A673 (cell line): ENCODE measurements at regions not wholly inside any gene's neighbourhood (a gene's known extent, or its start where the extent isn't known, plus 50 kb on each side); places are given as distances from the start of the nearest gene placed in this dataset.

ENCODE experiments used
- BruUV-seq: library from RNA; stranded (reverse); fragments of 400-500 nt; replicated peaks from 2 replicates; lab custom pipeline; 2021; lab: Mats Ljungman, UMichigan
- CTCF ChIA-PET: fragments of 300-600 bp; sonication (Branson Sonifier 250); formaldehyde crosslinking; loops from one replicate; lab custom pipeline; 2022; ENCODE audit warnings: antibody characterized with exemption; lab: Charles Lee
- POLR2A ChIA-PET: fragments of 300-600 bp; sonication (Branson Sonifier 250); formaldehyde crosslinking; loops from one replicate; lab custom pipeline; 2022; ENCODE audit warnings: antibody characterized with exemption; ENCODE audit not compliant: low non-redundant PET; lab: Charles Lee
- DNase-seq: peaks from one replicate; pipeline ENCODE4 v3.0.0-alpha.2; 2015; ENCODE audit warnings: low spot score
- H3K27ac ChIP-seq: fragments of 200-600 bp; sonication (generic); 2 replicates; pipeline ENCODE4 v1.5.1; 2016; ENCODE audit warnings: mixed run types, low read depth, mild to moderate bottlenecking, mixed read lengths, antibody characterized with exemption, low read length; ENCODE audit not compliant: poor library complexity, severe bottlenecking
- H3K27me3 ChIP-seq: fragments of 200-600 bp; sonication (generic); replicated peaks from 2 replicates; pipeline ENCODE4 v1.6.1; 2017; ENCODE audit warnings: mixed run types, low read depth, mild to moderate bottlenecking, mixed read lengths, antibody characterized with exemption, low read length; ENCODE audit not compliant: insufficient read depth, poor library complexity
- H3K36me3 ChIP-seq: fragments of 200-600 bp; sonication (generic); 2 replicates; pipeline ENCODE4 v1.6.1; 2016; ENCODE audit warnings: mixed run types, mild to moderate bottlenecking, mixed read lengths, antibody characterized with exemption, low read length; ENCODE audit not compliant: insufficient read depth, poor library complexity, severe bottlenecking
- H3K4me1 ChIP-seq: fragments of 200-600 bp; sonication (generic); 2 replicates; pipeline ENCODE4 v1.6.1; 2017; ENCODE audit warnings: mixed run types, mild to moderate bottlenecking, mixed read lengths, antibody characterized with exemption, low read length; ENCODE audit not compliant: insufficient read depth, poor library complexity, severe bottlenecking
- H3K4me3 ChIP-seq: fragments of 200-600 bp; sonication (generic); 2 replicates; pipeline ENCODE4 v1.5.1; 2016; ENCODE audit warnings: low read depth, mixed run types, mild to moderate bottlenecking, mixed read lengths, low read length; ENCODE audit not compliant: poor library complexity, severe bottlenecking
- H3K9me3 ChIP-seq: fragments of 200-600 bp; sonication (generic); 2 replicates; pipeline ENCODE4 v1.6.1; 2016; ENCODE audit warnings: mixed run types, low read depth, mild to moderate bottlenecking, mixed read lengths, antibody characterized with exemption, low read length; ENCODE audit not compliant: poor library complexity, severe bottlenecking
- EZH2 ChIP-seq: fragments of 200-600 bp; sonication (generic); IDR thresholded peaks from 2 replicates; pipeline ENCODE4 v1.6.1; 2017; ENCODE audit warnings: borderline replicate concordance, low read depth, mild to moderate bottlenecking, mixed read lengths, antibody characterized with exemption, low read length; ENCODE audit not compliant: poor library complexity, severe bottlenecking
- intact Hi-C: fragments of 100-400 bp; cut with micrococcal nuclease; formaldehyde crosslinking; loops from one replicate; pipeline ENCODE4 v1.10.0; 2022; ENCODE audit not compliant: unreplicated experiment
- TF ChIP-seq, protein P1 (sequence below): fragments of 300-800, 200-600 bp; sonication (generic); conservative IDR thresholded peaks from 2 replicates; pipeline ENCODE4 v1.5.1; 2017; ENCODE audit warnings: low read depth, mild to moderate bottlenecking, antibody characterized with exemption, low read length, moderate library complexity, mixed read lengths

DNA sequence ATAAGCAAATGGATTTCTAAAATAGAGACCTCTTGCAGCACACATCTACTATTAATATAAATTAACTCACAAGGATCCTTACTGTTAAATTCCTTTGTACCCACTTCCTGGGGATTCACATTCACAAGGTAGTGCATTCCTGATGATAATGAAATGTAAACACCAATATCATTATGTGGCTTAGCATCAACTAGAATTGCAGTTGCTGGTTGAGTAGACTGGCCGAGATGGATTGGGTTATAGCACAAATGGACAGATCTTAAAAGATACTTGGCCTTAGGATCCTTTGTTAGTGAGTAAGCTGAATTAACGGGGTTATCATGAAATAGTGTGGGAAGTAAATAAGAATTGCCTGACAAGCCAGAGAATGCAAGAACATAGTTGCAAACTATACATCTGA is 369.1 kb downstream of the AEBP2 start:
- TF ChIP-seq, protein P1, sequence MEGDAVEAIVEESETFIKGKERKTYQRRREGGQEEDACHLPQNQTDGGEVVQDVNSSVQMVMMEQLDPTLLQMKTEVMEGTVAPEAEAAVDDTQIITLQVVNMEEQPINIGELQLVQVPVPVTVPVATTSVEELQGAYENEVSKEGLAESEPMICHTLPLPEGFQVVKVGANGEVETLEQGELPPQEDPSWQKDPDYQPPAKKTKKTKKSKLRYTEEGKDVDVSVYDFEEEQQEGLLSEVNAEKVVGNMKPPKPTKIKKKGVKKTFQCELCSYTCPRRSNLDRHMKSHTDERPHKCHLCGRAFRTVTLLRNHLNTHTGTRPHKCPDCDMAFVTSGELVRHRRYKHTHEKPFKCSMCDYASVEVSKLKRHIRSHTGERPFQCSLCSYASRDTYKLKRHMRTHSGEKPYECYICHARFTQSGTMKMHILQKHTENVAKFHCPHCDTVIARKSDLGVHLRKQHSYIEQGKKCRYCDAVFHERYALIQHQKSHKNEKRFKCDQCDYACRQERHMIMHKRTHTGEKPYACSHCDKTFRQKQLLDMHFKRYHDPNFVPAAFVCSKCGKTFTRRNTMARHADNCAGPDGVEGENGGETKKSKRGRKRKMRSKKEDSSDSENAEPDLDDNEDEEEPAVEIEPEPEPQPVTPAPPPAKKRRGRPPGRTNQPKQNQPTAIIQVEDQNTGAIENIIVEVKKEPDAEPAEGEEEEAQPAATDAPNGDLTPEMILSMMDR: no peak
- TF ChIP-seq EZH2: no peak
- H3K4me3 ChIP-seq: no peak overlapping the region
- ChIA-PET POLR2A (no interaction called here), CTCF (no interaction called here)
- BruUV-seq: no TSS peak
- intact Hi-C loops: no loop called here
- no peaks in the 10 kb centered on the region for H3K9me3 ChIP-seq
- no peak for DNase-seq
- no peaks in the 10 kb centered on the region for H3K4me1 ChIP-seq
- peaks cover 20% of the 10 kb centered on the region for H3K27me3 ChIP-seq
- no peak overlapping the region for H3K27ac ChIP-seq
- H3K36me3 ChIP-seq: no peaks in the 10 kb centered on the region

DNA sequence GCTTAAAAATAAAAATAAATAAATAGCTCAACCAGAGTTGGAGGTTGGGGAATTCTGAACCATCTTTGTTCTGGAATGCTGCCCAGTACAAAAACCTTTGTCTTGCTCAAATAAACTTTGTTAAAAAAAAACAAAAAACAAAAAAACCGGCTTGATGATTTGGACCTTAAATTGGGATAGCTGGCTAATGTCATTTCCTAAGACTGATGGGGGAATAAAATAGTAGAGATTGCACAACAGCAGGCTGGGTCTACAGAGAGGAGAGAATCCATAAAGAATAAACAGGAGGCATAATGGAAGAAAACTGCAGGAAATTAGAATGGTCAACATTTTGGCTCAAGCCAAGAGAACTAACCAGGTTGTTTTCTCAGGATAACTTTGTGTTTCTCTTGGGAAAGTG is 370.9 kb downstream of the AEBP2 start:
- no peaks in the 10 kb centered on the region for H3K36me3 ChIP-seq
- peaks cover 4% of the 10 kb centered on the region for H3K9me3 ChIP-seq
- TF ChIP-seq, protein P1: no peak
- no peak for TF ChIP-seq EZH2
- no peak overlapping the region for H3K4me3 ChIP-seq
- no peaks in the 10 kb centered on the region for H3K4me1 ChIP-seq
- BruUV-seq: no TSS peak
- H3K27ac ChIP-seq: no peak overlapping the region
- CTCF ChIA-PET: no interaction called here
- POLR2A ChIA-PET: no interaction called here
- intact Hi-C loops: no loop called here
- H3K27me3 ChIP-seq: peaks cover 6% of the 10 kb centered on the region
- no peak for DNase-seq

DNA sequence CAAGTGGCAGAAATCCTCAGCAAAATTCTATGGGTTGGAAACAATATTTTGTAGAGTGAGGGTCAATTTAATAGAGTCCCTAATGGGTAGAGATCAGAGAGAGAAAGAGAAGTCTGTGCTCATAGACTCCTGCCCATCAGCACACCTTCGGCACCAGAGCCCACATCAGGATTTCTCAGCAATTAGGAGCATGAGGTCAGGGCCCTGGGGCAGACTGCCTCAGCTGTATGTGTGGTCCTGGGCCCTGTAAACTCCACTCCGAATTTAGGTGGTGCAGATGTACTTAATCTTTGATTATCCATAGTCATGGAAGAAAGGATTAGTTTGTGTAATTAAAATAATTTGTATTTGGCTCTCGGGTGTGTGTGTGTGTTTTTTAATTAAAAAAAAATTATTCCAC is 372.6 kb downstream of the AEBP2 start:
- no peak overlapping the region for H3K4me3 ChIP-seq
- intact Hi-C loops: no loop called here
- H3K4me1 ChIP-seq: no peaks in the 10 kb centered on the region
- ChIA-PET CTCF (no interaction called here), POLR2A (no interaction called here)
- no peak for DNase-seq
- TF ChIP-seq, protein P1: no peak
- TF ChIP-seq EZH2: no peak
- no peaks in the 10 kb centered on the region for H3K36me3 ChIP-seq
- BruUV-seq: no TSS peak
- H3K9me3 ChIP-seq: peaks cover 4% of the 10 kb centered on the region
- peaks cover 5% of the 10 kb centered on the region for H3K27me3 ChIP-seq
- no peak overlapping the region for H3K27ac ChIP-seq
